ENCODE measurements at regions not wholly inside any gene's neighbourhood (a gene's known extent, or its start where the extent isn't known, plus 50 kb on each side); places are given as distances from the start of the nearest gene placed in this dataset.
"Not testable (repeated sequence)": the region's sequence is repeated elsewhere in the genome, so short reads cannot be mapped to it uniquely, and the experiment has no call there.

DNA sequence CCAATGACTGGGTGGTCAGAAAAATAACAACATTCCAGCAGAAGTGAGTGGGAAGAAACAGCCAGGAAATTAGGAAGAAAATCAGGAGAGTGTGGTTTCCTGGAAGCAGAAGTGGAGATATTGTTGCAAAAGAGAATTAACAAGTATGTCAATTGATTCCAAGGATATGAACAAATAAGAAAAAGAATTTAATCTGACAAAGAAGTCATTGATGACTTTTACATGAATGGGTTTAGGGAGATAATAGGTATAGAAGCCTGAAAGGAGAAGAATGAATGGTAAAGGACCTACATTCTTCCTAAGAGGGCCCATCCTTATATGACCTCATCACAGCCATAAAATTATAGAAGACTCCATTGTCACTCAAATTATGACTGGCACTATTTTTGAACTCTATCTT is 1440.1 kb downstream of the OTOL1 start:
- DNase-seq, result no peak

GRCh38 chr3:162938083-162938482 is 1441.5 kb downstream of the OTOL1 start:
- DNase-seq, result no peak

- no peak for DNase-seq
Measured at GRCh38 chr3:162945626-162946025, 1449.0 kb downstream of the OTOL1 start.

DNA sequence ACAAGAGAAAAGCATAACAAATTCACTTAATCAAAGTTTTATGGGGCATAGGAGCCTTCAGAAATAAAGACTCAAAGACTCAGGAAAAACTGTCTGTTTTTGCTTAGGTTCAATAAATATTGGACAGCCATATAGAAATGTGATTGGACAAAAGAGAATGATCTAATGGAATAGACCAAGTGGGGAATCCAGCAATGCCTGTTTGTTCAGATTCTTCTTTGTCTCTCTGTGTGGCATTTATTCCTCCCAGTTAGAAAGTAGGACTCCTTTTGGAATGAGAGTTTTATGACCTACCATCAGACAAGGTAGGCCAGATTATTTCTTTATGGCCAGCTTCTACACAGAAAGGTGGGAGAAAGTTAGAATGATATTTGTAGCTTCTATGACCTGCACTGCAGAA is 1460.1 kb downstream of the OTOL1 start:
- no peak for DNase-seq

DNA sequence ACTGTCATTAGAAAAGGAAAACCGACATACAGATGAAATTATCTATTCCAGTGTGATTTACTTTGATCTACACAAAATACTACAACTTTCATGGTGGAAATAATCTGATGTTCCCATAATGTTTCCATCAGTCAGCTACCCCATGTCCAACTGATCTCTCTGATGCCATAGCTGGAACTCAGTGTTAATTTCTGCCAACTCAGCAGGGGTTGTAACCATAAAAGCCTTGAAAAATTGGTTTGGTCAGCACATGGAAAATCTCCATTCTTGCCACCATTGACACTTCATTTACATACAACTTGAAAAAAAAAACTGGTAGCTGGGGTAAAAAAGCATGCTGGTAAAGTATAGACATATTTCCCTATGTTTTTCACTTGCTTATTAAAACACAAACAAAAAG is 1463.7 kb downstream of the OTOL1 start:
- DNase-seq, result no peak

DNA sequence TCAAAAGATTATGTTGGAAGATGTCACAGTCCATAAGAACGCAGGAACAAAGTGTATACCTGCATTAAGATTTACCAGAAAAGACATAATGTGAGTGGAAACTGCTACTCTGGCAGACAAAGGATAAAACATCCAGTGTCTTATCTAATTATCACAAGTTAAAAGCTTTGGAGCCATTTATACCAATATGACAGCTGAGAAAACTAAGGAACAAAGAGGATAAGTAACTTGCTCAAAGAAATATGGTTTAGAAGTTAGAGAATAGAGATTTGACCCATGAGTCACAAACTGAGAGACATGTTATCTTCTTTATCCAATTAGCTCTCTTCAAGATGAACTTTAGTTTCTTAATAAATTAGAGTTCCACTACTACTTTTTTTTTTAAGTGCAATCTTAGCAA is 1473.7 kb downstream of the OTOL1 start:
- DNase-seq, result no peak

DNA sequence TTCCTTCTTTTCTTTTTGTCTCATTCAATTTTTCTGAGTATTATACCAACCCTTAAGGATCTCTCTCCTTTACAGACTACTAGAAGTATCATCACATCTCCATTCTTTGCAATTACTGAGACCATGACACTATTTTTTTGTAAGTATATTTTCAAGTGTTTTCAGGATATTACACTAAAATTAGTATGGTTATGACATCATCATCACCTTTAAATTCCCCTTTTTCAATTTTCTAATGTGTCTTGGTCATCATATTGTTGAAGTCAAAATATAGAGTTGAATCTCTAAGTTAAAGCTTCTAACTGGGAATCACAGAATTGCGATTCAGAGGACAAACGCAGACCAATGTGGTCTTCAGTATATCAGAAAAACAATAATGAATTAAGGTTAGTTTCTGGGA is 1475.1 kb downstream of the OTOL1 start:
- DNase-seq, result no peak

- DNase-seq, result no peak
Measured at GRCh38 chr3:162973428-162973917, 1476.9 kb downstream of the OTOL1 start.

DNA sequence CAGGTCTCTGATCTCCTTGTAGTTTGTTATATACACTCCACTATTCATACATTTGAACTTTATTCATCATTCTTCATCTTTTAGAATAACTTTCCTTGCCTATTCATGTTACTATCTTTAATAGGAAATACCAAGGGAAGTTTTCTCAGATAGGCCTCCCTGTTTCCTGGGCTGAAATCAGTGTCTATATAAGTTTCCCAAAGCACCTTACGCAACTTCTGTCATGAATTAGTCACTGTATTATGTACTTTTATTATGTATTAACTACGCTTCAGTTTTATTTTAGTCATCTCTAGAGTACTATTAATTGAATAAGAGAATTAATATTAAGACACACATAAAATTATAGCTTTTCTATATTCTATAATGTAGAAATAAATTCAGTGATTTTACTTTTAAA is 1481.5 kb downstream of the OTOL1 start:
- no peak for DNase-seq

DNA sequence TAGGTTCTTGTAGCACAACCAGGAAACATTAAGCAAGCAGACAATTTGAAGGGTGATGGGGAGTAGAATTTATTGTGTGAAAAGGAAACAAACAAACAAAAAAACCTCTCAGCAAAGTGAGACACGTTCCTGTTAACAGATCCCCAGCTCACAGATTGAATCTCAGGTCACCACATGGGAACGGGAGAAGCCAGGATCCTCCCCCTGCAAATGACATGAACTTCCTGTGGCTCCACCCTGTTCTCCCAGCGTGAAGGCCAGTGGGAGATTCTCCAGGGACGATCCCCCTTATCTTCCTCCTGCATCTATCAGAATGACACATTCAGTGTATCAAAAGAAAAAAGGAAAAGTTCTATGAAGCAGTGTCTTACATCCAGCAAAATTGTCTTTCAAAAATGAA is 1488.1 kb downstream of the OTOL1 start:
- DNase-seq, result no peak

- DNase-seq, result not testable (repeated sequence)
Measured at GRCh38 chr3:162987085-162987794, 1490.6 kb downstream of the OTOL1 start.

DNA sequence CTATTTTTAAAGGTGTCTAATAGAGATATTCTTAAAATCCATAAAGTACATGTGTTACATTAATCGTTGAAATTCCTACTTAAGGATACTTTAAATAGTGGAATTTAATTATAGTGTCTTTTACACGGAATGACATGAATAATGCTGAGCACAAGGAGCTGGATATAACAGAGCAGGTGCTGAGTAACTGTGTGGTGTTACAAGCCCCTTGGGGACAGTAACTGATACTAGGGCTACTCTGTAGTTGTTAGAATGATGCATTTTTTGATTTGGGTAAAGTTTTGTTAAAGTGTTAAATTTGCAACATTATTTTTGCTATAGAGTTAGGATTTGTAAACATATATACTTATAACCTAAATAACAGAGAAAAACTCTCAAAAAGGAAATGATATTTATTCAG is 1496.1 kb downstream of the OTOL1 start:
- DNase-seq, result no peak

DNA sequence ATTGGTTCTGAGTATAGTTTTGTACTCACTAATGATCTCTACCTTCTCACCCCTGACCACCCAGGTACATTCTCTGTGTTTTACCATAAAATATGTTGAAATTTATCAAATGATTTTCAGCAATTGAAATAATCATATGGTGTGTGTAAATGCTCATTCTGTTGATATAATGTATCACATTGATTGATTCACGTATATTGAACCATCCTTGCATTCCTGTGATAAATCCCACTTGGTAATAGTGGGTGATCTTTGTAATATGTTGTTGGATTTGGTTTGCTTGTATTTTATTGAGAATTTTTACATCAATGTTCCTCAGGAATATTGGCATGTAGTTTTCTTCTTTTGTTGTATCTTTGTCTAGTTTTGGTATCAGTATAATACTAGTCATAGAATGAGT is 1497.6 kb downstream of the OTOL1 start:
- DNase-seq, result no peak

DNA sequence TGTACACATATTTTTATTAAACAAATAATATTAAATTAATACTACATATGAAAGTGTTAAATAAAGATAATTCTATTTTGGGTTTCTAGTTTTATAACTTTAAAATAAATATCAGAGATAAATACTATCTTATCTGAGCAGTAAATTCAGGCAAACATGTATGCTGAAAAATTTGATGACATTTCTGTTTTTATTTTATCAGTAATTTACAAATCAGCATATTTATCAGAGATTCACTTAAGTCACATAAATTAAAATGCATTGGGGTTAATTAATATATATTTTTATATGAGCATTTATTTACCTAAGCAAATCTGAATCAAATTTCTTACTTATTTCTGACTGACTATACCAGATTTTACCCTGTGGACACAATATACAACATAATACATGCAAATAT is 1499.8 kb downstream of the OTOL1 start:
- DNase-seq, result no peak

DNA sequence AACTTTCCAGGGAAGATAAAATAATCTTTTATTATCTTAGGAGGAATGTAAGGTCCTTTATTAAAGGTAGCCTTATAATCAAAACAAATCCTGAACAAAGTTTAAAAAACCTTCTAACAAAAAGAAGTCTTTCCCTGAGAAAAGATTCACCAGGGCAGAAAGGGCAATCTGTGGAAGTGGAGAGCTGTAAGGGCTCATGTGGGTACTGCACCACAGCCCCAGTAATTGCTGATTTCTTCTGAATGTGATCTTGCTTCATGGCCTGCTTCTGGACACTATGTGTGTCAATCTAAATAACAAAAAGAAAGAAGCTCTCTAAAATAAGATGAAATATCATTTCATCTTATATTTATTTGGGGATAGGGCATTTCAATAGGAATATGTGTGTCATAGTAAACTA is 1501.6 kb downstream of the OTOL1 start:
- no peak for DNase-seq

- no peak for DNase-seq
Measured at GRCh38 chr3:163011596-163011995, 1515.0 kb downstream of the OTOL1 start.

DNA sequence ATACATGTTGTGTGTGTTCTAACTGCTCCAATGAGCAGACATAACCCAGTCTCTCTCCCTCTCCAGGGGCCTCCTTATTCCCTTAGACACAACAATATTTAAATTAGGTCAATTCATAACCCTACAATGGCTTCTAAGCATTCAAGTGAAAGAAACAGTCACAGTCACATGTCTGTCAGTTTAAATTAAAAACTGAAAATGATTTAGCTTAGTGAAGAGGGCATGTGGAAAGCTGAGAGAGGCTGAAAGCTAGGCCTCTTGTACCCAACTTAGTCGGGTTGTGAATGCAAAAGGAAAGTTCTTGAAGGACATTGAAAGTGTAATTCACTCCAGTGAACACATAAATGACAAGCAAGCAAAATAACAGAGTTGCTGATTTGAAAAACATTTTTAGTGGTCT is 1519.6 kb downstream of the OTOL1 start:
- DNase-seq, result no peak

DNA sequence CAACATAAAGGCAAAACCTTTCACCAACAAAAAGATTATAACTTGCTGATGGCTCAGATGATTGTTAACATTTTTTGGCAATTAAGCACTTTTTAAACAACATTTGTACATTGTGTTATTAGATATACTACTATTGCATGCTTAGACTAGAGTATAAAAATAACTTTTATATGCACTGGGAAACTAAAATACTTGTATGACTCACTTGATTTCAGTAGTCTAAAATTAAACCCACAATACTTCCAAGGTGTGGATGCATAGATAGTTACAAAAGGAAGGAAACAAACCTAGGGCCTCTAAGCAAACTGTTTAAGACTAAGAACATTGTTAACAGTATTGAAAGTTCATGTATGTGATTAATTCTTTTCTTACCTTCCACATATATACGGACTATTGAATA is 1521.5 kb downstream of the OTOL1 start:
- DNase-seq, result no peak

DNA sequence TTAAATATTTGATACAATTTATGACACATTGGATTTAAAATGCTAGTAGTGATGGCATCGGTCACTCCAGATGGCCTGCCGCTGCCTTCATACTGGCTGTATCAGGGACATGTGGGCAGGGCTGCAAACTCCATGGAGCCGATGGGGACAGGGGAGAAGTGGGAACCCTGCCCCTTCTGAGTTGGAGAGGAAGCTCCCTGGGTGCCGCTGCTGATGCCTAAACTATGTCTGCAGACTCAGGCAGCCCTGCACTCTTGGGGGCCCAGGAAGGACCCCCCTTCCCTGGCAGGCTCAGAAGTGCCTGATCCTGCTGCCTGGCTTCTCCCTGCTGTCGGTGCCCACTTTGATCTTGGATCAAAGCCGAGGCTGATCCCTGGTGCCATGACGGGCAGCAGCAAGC is 1522.1 kb downstream of the OTOL1 start:
- DNase-seq, result no peak

DNA sequence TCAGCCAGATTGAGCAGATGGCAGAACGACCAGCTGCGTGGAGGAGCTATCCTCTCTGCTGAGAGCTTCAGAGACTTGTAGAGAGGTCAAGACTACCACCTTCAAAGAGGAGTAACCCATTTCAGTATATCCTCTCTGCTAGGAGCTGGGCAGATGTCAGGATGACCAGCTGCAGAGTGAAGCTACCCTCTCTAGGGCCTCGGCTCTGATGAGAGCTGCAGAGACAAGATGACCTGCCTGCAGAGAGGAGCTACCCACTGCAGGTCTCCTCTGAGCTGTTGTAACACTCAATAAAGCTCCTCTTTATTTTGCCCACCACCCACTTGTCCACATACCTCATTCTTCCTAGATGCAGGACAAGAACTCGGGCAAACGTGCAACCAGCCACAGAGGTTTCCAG is 1522.7 kb downstream of the OTOL1 start:
- DNase-seq, result no peak

GRCh38 chr3:163033652-163034051 is 1537.0 kb downstream of the OTOL1 start:
- no peak for DNase-seq

DNA sequence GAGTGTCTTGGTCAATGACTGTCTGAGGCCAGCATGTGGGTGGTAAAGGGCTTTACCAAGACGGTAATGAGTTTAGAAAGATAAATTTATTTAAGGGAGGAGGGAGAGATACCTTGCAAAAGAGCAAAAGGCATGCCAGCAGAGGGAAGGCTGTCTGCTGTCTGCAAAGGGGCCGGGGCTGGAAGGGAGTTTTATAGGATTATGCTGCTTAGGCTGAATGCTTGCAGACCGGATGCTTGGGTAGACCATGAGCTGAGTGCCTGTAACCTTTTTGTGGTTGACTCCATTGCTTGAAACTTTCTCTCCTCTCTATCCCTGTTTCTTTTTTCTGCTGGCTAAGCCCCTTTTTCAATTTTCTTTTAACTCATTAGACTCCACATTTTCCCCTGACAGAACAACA is 1543.0 kb downstream of the OTOL1 start:
- DNase-seq, result no peak

GRCh38 chr3:163043074-163043473 is 1546.5 kb downstream of the OTOL1 start:
- DNase-seq, result no peak

DNA sequence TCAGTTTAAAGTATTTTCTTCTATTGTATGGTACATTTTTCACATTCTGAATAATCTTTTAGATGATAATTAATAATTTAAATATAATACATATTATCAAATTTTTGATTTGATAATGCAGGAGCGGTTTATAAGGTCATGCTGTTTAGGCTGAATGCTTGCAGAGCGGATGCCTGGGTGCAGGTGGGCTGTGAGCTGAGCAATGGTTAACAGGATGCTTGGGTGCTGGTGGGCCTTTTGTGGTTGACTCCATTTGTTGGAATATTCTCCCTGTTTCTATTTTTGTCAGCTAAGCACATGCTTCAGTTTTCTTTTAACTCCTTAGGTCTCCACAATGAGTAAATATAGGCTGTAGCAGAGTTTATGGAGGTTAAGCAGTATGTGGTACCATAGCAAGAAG is 1549.3 kb downstream of the OTOL1 start:
- no peak for DNase-seq

DNA sequence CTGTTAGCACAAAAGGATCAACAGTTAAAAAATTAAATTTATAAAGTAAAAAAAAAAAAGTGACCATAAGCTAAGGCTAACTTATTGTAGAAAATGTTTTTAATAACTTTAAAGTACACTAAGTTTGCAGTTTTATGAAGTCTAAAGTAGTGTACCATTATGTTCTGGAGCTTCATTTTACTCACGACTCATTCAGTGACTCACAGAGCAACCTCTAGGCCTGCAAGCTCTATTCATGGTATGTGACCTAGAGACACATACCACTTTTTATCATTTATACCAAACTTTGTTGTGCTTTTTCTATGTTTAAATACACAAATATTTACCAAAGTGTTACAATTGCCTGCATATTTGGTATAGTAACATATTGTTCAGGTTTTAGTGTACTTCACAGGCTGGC is 1552.3 kb downstream of the OTOL1 start:
- DNase-seq, result no peak

Measured in inflammatory macrophage treated with lipopolysaccharide for 4 hours (primary cell).